Neutrophil (primary cell): ENCODE measurements at regions not wholly inside any gene's neighbourhood (a gene's known extent, or its start where the extent isn't known, plus 50 kb on each side); places are given as distances from the start of the nearest gene placed in this dataset.
"Not testable (repeated sequence)": the region's sequence is repeated elsewhere in the genome, so short reads cannot be mapped to it uniquely, and the experiment has no call there.

ENCODE experiments used
- H3K27ac ChIP-seq: fragments of 200-600 bp; sonication (generic); 2 replicates; pipeline ENCODE4 v1.5.1; 2016; ENCODE audit warnings: mild to moderate bottlenecking, moderate library complexity
- H3K27me3 ChIP-seq: fragments of 200-600 bp; sonication (generic); 2 replicates; pipeline ENCODE4 v1.6.0; 2016; ENCODE audit warnings: mild to moderate bottlenecking
- H3K36me3 ChIP-seq: fragments of 200-600 bp; sonication (generic); 2 replicates; pipeline ENCODE4 v1.5.1; 2017
- H3K4me1 ChIP-seq, 2 experiments: fragments of 200-600 bp in 1 of 2; sonication (generic) in 1 of 2; 1 replicate in 1 of 2; 2 replicates in 1 of 2; pipeline versions ENCODE4 v1.5.1 to v1.6.1; 2013 to 2016; ENCODE audit warnings: low read depth in 1 of 2, low read length in 1 of 2, mild to moderate bottlenecking in 1 of 2, moderate library complexity in 1 of 2; ENCODE audit not compliant: control insufficient read depth in 1 of 2, insufficient read depth in 1 of 2
- H3K4me3 ChIP-seq, 2 experiments: fragments of 200-600 bp in 1 of 2; sonication (generic) in 1 of 2; 1 replicate in 1 of 2; 2 replicates in 1 of 2; pipeline ENCODE4 v1.5.1; 2013 to 2016; ENCODE audit warnings: low read depth in 1 of 2, low read length in 1 of 2, mild to moderate bottlenecking in 1 of 2, moderate library complexity in 1 of 2
- H3K9me3 ChIP-seq: fragments of 200-600 bp; sonication (generic); 2 replicates; pipeline ENCODE4 v1.5.1; 2016
- TF ChIP-seq, protein P1 (sequence below): fragments of 200-600 bp; sonication (generic); IDR thresholded peaks from 2 replicates; pipeline ENCODE4 v1.5.1; 2016; ENCODE audit warnings: antibody characterized with exemption

DNA sequence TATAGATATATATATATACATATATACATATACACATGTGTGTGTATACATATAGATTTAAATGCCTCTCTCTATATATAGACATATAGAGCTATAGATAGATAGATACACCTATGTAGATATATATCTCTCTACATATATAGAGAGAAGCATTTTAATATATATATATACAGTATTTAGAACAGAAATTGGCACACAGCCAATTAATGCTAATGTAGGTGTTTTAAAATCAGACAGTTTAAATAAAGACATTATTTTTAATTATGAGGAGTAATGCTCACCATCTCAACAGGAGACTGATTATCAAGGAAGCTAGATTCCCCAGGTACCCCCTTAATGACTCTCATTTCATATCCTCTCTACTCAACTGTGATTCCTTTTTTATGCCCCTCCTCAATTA is 170.7 kb upstream of the CRIM1 start:
- H3K4me1 ChIP-seq, result no peaks in the 10 kb centered on the region
- no peak overlapping the region for H3K4me3 ChIP-seq
- TF ChIP-seq, protein P1, sequence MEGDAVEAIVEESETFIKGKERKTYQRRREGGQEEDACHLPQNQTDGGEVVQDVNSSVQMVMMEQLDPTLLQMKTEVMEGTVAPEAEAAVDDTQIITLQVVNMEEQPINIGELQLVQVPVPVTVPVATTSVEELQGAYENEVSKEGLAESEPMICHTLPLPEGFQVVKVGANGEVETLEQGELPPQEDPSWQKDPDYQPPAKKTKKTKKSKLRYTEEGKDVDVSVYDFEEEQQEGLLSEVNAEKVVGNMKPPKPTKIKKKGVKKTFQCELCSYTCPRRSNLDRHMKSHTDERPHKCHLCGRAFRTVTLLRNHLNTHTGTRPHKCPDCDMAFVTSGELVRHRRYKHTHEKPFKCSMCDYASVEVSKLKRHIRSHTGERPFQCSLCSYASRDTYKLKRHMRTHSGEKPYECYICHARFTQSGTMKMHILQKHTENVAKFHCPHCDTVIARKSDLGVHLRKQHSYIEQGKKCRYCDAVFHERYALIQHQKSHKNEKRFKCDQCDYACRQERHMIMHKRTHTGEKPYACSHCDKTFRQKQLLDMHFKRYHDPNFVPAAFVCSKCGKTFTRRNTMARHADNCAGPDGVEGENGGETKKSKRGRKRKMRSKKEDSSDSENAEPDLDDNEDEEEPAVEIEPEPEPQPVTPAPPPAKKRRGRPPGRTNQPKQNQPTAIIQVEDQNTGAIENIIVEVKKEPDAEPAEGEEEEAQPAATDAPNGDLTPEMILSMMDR, result no peak
- no peaks in the 10 kb centered on the region for H3K9me3 ChIP-seq
- no peaks in the 10 kb centered on the region for H3K27me3 ChIP-seq
- no peak overlapping the region for H3K27ac ChIP-seq
- no peaks in the 10 kb centered on the region for H3K36me3 ChIP-seq

DNA sequence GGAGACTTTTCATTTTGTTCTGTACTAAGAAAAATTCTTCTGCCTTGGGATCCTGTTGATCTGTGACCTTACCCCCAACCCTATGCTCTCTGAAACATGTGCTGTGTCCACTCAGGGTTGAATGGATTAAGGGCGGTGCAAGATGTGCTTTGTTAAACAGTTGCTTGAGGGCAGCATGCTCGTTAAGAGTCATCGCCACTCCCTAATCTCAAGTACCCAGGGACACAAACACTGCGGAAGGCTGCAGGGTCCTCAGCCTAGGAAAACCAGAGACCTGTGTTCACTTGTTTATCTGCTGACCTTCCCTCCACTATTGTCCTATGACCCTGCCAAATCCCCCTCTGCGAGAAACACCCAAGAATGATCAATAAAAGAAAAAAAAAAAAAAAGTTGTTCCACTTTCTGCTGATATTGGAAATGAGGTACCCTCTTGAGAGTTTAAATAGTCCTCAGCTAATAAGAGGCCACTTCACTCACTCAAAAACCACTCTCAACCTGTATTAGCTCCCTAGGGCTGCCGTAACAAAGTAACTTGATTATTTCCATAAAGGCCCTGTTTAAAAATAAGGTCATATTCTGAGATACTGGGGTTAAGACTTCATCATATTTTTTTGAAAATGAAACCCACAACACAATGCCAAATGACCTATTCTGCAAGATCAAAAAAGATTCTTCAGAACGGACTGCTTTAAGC is 174.6 kb upstream of the CRIM1 start:
- not testable (repeated sequence) for H3K4me3 ChIP-seq, H3K4me1 ChIP-seq, H3K36me3 ChIP-seq, H3K27ac ChIP-seq, H3K27me3 ChIP-seq, H3K9me3 ChIP-seq

- H3K36me3 ChIP-seq, H3K4me3 ChIP-seq, H3K27ac ChIP-seq, H3K27me3 ChIP-seq, H3K9me3 ChIP-seq, H3K4me1 ChIP-seq: not testable (repeated sequence)
Measured at GRCh38 chr2:36180293-36180692, 175.3 kb upstream of the CRIM1 start.

- H3K4me3 ChIP-seq, H3K4me1 ChIP-seq, H3K9me3 ChIP-seq, H3K36me3 ChIP-seq, H3K27me3 ChIP-seq, H3K27ac ChIP-seq: not testable (repeated sequence)
Measured at GRCh38 chr2:36179668-36180269, 175.8 kb upstream of the CRIM1 start.

- no peaks in the 10 kb centered on the region for H3K9me3 ChIP-seq
- no peaks in the 10 kb centered on the region for H3K4me1 ChIP-seq
- TF ChIP-seq, protein P1, result no peak
- H3K27me3 ChIP-seq, result no peaks in the 10 kb centered on the region
- no peak overlapping the region for H3K27ac ChIP-seq
- H3K4me3 ChIP-seq, result no peak overlapping the region
- no peaks in the 10 kb centered on the region for H3K36me3 ChIP-seq
Measured at GRCh38 chr2:36178384-36178783, 177.2 kb upstream of the CRIM1 start.

DNA sequence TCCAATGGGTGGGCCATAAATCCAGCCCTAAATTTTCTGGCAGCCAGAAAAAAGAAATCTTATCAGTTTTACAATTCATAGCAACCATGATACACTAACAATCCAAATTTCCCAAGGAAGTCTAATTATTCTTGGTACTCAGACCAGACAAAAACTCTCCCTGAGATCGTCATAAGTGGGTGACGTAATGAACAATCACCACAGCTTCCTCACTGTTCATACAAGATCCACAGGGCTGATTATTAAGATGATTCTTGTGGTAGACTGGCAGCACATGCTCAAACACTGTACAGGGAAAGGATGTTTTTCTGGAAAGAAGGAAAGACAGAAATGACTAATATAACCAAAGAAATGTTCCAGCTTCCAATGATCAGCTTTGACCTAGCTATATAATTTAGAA is 178.3 kb upstream of the CRIM1 start:
- H3K27ac ChIP-seq, result no peak overlapping the region
- no peaks in the 10 kb centered on the region for H3K36me3 ChIP-seq
- no peak overlapping the region for H3K4me3 ChIP-seq
- no peaks in the 10 kb centered on the region for H3K27me3 ChIP-seq
- H3K4me1 ChIP-seq, result no peaks in the 10 kb centered on the region
- TF ChIP-seq, protein P1, result no peak
- no peaks in the 10 kb centered on the region for H3K9me3 ChIP-seq

- Histone ChIP-seq H3K36me3 (no peaks in the 10 kb centered on the region), H3K27me3 (no peaks in the 10 kb centered on the region), H3K27ac (no peak overlapping the region), H3K9me3 (no peaks in the 10 kb centered on the region), H3K4me3 (no peak overlapping the region), H3K4me1 (no peaks in the 10 kb centered on the region)
- TF ChIP-seq, protein P1, result no peak
Measured at GRCh38 chr2:36174920-36175319, 180.7 kb upstream of the CRIM1 start.
